Calu3 (cell line): ENCODE measurements at regions not wholly inside any gene's neighbourhood (a gene's known extent, or its start where the extent isn't known, plus 50 kb on each side); places are given as distances from the start of the nearest gene placed in this dataset.

Experiments used
- BruUV-seq: library from RNA; stranded (reverse); fragments of 400-500 nt; replicated peaks from 2 replicates; lab custom pipeline; 2021; lab: Mats Ljungman, UMichigan
- CTCF ChIA-PET: fragments of 300-600 bp; sonication (Branson Sonifier 250); formaldehyde crosslinking; loops from one replicate; lab custom pipeline; 2022; ENCODE audit warnings: antibody characterized with exemption; lab: Charles Lee
- DNase-seq: peaks from one replicate; pipeline ENCODE4 v3.0.0; 2022
- H3K27ac Mint-ChIP-seq: one replicate; pipeline ENCODE4 v1.8.0; 2022; ENCODE audit warnings: mixed read lengths; ENCODE audit not compliant: unreplicated experiment
- H3K27me3 Mint-ChIP-seq: one replicate; pipeline ENCODE4 v1.8.0; 2022; ENCODE audit warnings: mixed read lengths; ENCODE audit not compliant: unreplicated experiment
- H3K36me3 Mint-ChIP-seq: one replicate; pipeline ENCODE4 v1.8.0; 2022; ENCODE audit warnings: mild to moderate bottlenecking, moderate library complexity, mixed read lengths; ENCODE audit not compliant: insufficient read depth, unreplicated experiment
- H3K4me1 Mint-ChIP-seq: one replicate; pipeline ENCODE4 v1.8.0; 2022; ENCODE audit warnings: mild to moderate bottlenecking, low read depth, mixed read lengths; ENCODE audit not compliant: unreplicated experiment
- H3K4me3 Mint-ChIP-seq: one replicate; pipeline ENCODE4 v1.8.0; 2022; ENCODE audit warnings: mild to moderate bottlenecking, low read depth, moderate library complexity, mixed read lengths; ENCODE audit not compliant: unreplicated experiment
- H3K9me3 Mint-ChIP-seq: one replicate; pipeline ENCODE4 v1.8.0; 2022; ENCODE audit warnings: low read depth, mixed read lengths; ENCODE audit not compliant: unreplicated experiment
- intact Hi-C: fragments of 100-400 bp; cut with micrococcal nuclease; formaldehyde crosslinking; loops from one replicate; pipeline ENCODE4 v1.10.0; 2022; ENCODE audit not compliant: unreplicated experiment
- TF ChIP-seq, protein P1 (sequence below): fragments of 200-600 bp; IDR thresholded peaks from one replicate; pipeline ENCODE4 v1.8.0; 2022; ENCODE audit warnings: antibody characterized with exemption; ENCODE audit not compliant: unreplicated experiment

- H3K27me3 Mint-ChIP-seq = peaks cover 32% of the 10 kb centered on the region
Measured at GRCh38 chr9:97761879-97762278, 64.7 kb upstream of the XPA start.

GRCh38 chr9:97763874-97764273, 66.7 kb upstream of the XPA start:
- no TSS peak for BruUV-seq
- Mint-ChIP-seq H3K9me3 (no peaks in the 10 kb centered on the region), H3K4me3 (no peak overlapping the region), H3K27ac (no peak overlapping the region), H3K4me1 (no peaks in the 10 kb centered on the region), H3K27me3 (peaks cover 32% of the 10 kb centered on the region), H3K36me3 (no peaks in the 10 kb centered on the region)
- intact Hi-C loops = no loop called here
- DNase-seq = no peak
- CTCF ChIA-PET = interaction anchor here (1.0 kb wide), 1 partner anchor 8 kb away, joined by 3 read pairs; no protein-coding TSS in a partner anchor
- TF ChIP-seq, protein P1, sequence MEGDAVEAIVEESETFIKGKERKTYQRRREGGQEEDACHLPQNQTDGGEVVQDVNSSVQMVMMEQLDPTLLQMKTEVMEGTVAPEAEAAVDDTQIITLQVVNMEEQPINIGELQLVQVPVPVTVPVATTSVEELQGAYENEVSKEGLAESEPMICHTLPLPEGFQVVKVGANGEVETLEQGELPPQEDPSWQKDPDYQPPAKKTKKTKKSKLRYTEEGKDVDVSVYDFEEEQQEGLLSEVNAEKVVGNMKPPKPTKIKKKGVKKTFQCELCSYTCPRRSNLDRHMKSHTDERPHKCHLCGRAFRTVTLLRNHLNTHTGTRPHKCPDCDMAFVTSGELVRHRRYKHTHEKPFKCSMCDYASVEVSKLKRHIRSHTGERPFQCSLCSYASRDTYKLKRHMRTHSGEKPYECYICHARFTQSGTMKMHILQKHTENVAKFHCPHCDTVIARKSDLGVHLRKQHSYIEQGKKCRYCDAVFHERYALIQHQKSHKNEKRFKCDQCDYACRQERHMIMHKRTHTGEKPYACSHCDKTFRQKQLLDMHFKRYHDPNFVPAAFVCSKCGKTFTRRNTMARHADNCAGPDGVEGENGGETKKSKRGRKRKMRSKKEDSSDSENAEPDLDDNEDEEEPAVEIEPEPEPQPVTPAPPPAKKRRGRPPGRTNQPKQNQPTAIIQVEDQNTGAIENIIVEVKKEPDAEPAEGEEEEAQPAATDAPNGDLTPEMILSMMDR = no peak

More at GRCh38 chr9:97761879-97762278, 64.7 kb upstream of the XPA start:
- no peak overlapping the region for H3K4me3 Mint-ChIP-seq
- no TSS peak for BruUV-seq
- no peaks in the 10 kb centered on the region for H3K9me3 Mint-ChIP-seq
- no peak for DNase-seq
- H3K36me3 Mint-ChIP-seq = no peaks in the 10 kb centered on the region
- CTCF ChIA-PET = no interaction called here
- H3K4me1 Mint-ChIP-seq = no peaks in the 10 kb centered on the region
- no peak overlapping the region for H3K27ac Mint-ChIP-seq
- intact Hi-C loops = no loop called here
- TF ChIP-seq, protein P1 = no peak

DNA sequence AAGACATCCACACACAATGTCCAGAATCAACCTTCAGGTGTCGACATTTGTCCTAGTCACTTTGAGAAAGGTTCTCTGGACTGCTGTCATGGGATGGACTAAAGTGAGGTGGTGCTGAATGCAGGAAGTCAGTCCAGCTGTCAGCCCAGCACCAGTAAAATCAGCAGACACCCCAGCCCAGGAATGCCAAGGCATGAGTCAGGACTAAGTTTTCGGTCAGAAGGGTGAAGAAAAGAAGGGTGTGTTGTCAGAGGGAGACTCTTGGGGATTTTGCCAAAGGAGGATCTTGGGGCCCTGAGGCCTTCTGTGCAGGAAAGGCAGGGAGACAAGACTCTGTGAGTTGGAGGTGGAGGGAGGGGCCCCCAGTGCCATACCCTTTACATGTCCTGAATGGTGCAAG, 69.0 kb upstream of the XPA start:
- BruUV-seq = no TSS peak
- no peak for DNase-seq
- intact Hi-C loops = no loop called here
- H3K36me3 Mint-ChIP-seq = no peaks in the 10 kb centered on the region
- H3K27ac Mint-ChIP-seq = no peak overlapping the region
- TF ChIP-seq, protein P1 = no peak
- CTCF ChIA-PET = no interaction called here
- H3K4me3 Mint-ChIP-seq = no peak overlapping the region
- no peaks in the 10 kb centered on the region for H3K4me1 Mint-ChIP-seq
- H3K27me3 Mint-ChIP-seq = peaks cover 25% of the 10 kb centered on the region
- no peaks in the 10 kb centered on the region for H3K9me3 Mint-ChIP-seq

- CTCF ChIA-PET = interaction anchor here (0.6 kb wide), 1 partner anchor 123 kb away, joined by 3 read pairs; no protein-coding TSS in a partner anchor
- no TSS peak for BruUV-seq
- TF ChIP-seq, protein P1 = no peak
- Mint-ChIP-seq H3K27ac (no peak overlapping the region), H3K4me3 (no peak overlapping the region), H3K27me3 (peaks cover 20% of the 10 kb centered on the region), H3K9me3 (no peaks in the 10 kb centered on the region), H3K4me1 (no peaks in the 10 kb centered on the region), H3K36me3 (no peaks in the 10 kb centered on the region)
- intact Hi-C loops = no loop called here
- no peak for DNase-seq
Measured at GRCh38 chr9:97766610-97767009, 69.5 kb upstream of the XPA start.
